HL-60 (cell line): ENCODE measurements at regions not wholly inside any gene's neighbourhood (a gene's known extent, or its start where the extent isn't known, plus 50 kb on each side); places are given as distances from the start of the nearest gene placed in this dataset.

Experiments
- POLR2AphosphoS5 ChIP-seq: IDR thresholded peaks from 2 replicates; pipeline ENCODE4 v1.6.1; 2012; ENCODE audit warnings: low read depth
- TF ChIP-seq, protein P1 (sequence below): IDR thresholded peaks from one replicate; pipeline ENCODE4 v1.5.1; 2011; ENCODE audit warnings: low read length, control low read depth, inconsistent platforms; ENCODE audit not compliant: insufficient read depth

GRCh38 chr4:111989817-111990216 is 155.4 kb upstream of the FAM241A start:
- TF ChIP-seq, protein P1, sequence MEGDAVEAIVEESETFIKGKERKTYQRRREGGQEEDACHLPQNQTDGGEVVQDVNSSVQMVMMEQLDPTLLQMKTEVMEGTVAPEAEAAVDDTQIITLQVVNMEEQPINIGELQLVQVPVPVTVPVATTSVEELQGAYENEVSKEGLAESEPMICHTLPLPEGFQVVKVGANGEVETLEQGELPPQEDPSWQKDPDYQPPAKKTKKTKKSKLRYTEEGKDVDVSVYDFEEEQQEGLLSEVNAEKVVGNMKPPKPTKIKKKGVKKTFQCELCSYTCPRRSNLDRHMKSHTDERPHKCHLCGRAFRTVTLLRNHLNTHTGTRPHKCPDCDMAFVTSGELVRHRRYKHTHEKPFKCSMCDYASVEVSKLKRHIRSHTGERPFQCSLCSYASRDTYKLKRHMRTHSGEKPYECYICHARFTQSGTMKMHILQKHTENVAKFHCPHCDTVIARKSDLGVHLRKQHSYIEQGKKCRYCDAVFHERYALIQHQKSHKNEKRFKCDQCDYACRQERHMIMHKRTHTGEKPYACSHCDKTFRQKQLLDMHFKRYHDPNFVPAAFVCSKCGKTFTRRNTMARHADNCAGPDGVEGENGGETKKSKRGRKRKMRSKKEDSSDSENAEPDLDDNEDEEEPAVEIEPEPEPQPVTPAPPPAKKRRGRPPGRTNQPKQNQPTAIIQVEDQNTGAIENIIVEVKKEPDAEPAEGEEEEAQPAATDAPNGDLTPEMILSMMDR: no peak
- TF ChIP-seq POLR2AphosphoS5: no peak
